ENCODE measurements at regions not wholly inside any gene's neighbourhood (a gene's known extent, or its start where the extent isn't known, plus 50 kb on each side); places are given as distances from the start of the nearest gene placed in this dataset.

GRCh38 chr10:42979181-42979580, 97.7 kb upstream of the RET start:
- TF ChIP-seq, protein P1, sequence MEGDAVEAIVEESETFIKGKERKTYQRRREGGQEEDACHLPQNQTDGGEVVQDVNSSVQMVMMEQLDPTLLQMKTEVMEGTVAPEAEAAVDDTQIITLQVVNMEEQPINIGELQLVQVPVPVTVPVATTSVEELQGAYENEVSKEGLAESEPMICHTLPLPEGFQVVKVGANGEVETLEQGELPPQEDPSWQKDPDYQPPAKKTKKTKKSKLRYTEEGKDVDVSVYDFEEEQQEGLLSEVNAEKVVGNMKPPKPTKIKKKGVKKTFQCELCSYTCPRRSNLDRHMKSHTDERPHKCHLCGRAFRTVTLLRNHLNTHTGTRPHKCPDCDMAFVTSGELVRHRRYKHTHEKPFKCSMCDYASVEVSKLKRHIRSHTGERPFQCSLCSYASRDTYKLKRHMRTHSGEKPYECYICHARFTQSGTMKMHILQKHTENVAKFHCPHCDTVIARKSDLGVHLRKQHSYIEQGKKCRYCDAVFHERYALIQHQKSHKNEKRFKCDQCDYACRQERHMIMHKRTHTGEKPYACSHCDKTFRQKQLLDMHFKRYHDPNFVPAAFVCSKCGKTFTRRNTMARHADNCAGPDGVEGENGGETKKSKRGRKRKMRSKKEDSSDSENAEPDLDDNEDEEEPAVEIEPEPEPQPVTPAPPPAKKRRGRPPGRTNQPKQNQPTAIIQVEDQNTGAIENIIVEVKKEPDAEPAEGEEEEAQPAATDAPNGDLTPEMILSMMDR (conservative IDR thresholded peaks at IDR 0.05): no peak
- TF ChIP-seq EZH2 (IDR thresholded peaks at IDR 0.05; ENCODE audit: low read depth): no peak

Data from PC-9 (cell line).